HEK293 (cell line): ENCODE measurements at regions not wholly inside any gene's neighbourhood (a gene's known extent, or its start where the extent isn't known, plus 50 kb on each side); places are given as distances from the start of the nearest gene placed in this dataset.

Experiments used
- CTCF ChIA-PET: fragments of 350-600 bp; formaldehyde crosslinking; extraction: SDS; loops from one replicate; lab custom pipeline; 2021; ENCODE audit warnings: antibody characterized with exemption; lab: Yijun Ruan, JAX
- POLR2A ChIA-PET: fragments of 300-600 bp; formaldehyde crosslinking; extraction: SDS; loops from one replicate; lab custom pipeline; 2020; ENCODE audit warnings: antibody characterized with exemption, inconsistent platforms; lab: Yijun Ruan, JAX
- H3K27ac ChIP-seq: fragments of 200-500 bp; sonication (Bioruptor generic); 2 replicates; pipeline ENCODE4 v1.5.1; 2014; ENCODE audit warnings: low read depth, low read length, control low read depth, inconsistent platforms; ENCODE audit errors: extremely low read depth
- H3K36me3 ChIP-seq, 2 experiments: fragments of 200-500 bp in 1 of 2; sonication (Bioruptor generic) in 1 of 2; 1 replicate in 1 of 2; 2 replicates in 1 of 2; pipeline ENCODE4 v1.5.1; 2014 to 2017; ENCODE audit warnings: inconsistent platforms in 2 of 2, low read length in 2 of 2; ENCODE audit not compliant: control insufficient read depth in 2 of 2, insufficient read depth in 1 of 2
- H3K4me1 ChIP-seq: fragments of 200-500 bp; sonication (Bioruptor generic); 2 replicates; pipeline ENCODE4 v1.5.1; 2014; ENCODE audit warnings: mild to moderate bottlenecking, low read length, inconsistent platforms; ENCODE audit not compliant: control insufficient read depth, insufficient read depth
- H3K4me3 ChIP-seq: 2 replicates; pipeline ENCODE4 v1.5.1; 2011; ENCODE audit warnings: low read depth, mild to moderate bottlenecking, control low read depth, low read length, moderate library complexity
- H3K9me3 ChIP-seq: fragments of 200-500 bp; sonication (Bioruptor generic); 2 replicates; pipeline ENCODE4 v1.5.1; 2014; ENCODE audit warnings: low read depth, low read length, inconsistent platforms; ENCODE audit not compliant: control insufficient read depth, insufficient read depth
- CTCF ChIP-seq: fragments of 450-650 bp; formaldehyde crosslinking; IDR thresholded peaks from 2 replicates; pipeline ENCODE4 v1.5.1; 2016; ENCODE audit warnings: missing biosample characterization, missing genetic modification characterization
- EGR2 ChIP-seq: fragments of 450-650 bp; formaldehyde crosslinking; IDR thresholded peaks from 2 replicates; pipeline ENCODE4 v1.5.1; 2016; ENCODE audit warnings: low read depth, missing biosample characterization, missing genetic modification characterization
- KLF7 ChIP-seq: fragments of 450-650 bp; formaldehyde crosslinking; IDR thresholded peaks from 2 replicates; pipeline ENCODE4 v1.5.1; 2016; ENCODE audit warnings: missing biosample characterization, missing genetic modification characterization, borderline replicate concordance
- OVOL3 ChIP-seq: fragments of 450-650 bp; formaldehyde crosslinking; IDR thresholded peaks from 2 replicates; pipeline ENCODE4 v1.5.1; 2016; ENCODE audit warnings: missing biosample characterization, missing genetic modification characterization
- SCRT1 ChIP-seq: fragments of 450-650 bp; formaldehyde crosslinking; IDR thresholded peaks from 2 replicates; pipeline ENCODE4 v1.5.1; 2016; ENCODE audit warnings: missing biosample characterization, missing genetic modification characterization, borderline replicate concordance
- TCF7L2 ChIP-seq: IDR thresholded peaks from 2 replicates; pipeline ENCODE4 v1.6.1; 2011; ENCODE audit warnings: low read depth, mild to moderate bottlenecking, inconsistent platforms, low read length, moderate library complexity, borderline replicate concordance
- ZBTB49 ChIP-seq: fragments of 450-650 bp; formaldehyde crosslinking; IDR thresholded peaks from 2 replicates; pipeline ENCODE4 v1.5.1; 2016; ENCODE audit warnings: missing biosample characterization, missing genetic modification characterization, low read depth
- ZNF132 ChIP-seq: fragments of 450-650 bp; formaldehyde crosslinking; IDR thresholded peaks from 2 replicates; pipeline ENCODE4 v1.5.1; 2017; ENCODE audit warnings: missing biosample characterization, missing genetic modification characterization, borderline replicate concordance
- ZNF211 ChIP-seq: fragments of 450-650 bp; formaldehyde crosslinking; IDR thresholded peaks from 2 replicates; pipeline ENCODE4 v1.5.1; 2016; ENCODE audit warnings: low read depth, missing biosample characterization, missing genetic modification characterization
- ZNF266 ChIP-seq: fragments of 450-650 bp; formaldehyde crosslinking; IDR thresholded peaks from 2 replicates; pipeline ENCODE4 v1.5.1; 2016; ENCODE audit warnings: missing biosample characterization, missing genetic modification characterization, low read depth
- ZNF274 ChIP-seq, 2 experiments: fragments of 200-500 bp in 1 of 2; fragments of 450-650 bp in 1 of 2; sonication (Bioruptor generic) in 1 of 2; formaldehyde crosslinking in 1 of 2; IDR thresholded peaks; 2 replicates each; pipeline versions ENCODE4 v1.5.1 to v1.6.1; 2014 to 2016; ENCODE audit warnings: borderline replicate concordance in 1 of 2, inconsistent platforms in 1 of 2, low read length in 1 of 2, missing biosample characterization in 1 of 2, missing genetic modification characterization in 1 of 2
- ZNF311 ChIP-seq: fragments of 450-650 bp; formaldehyde crosslinking; IDR thresholded peaks from 2 replicates; pipeline ENCODE4 v1.5.1; 2017; ENCODE audit warnings: missing biosample characterization, missing genetic modification characterization, borderline replicate concordance
- ZNF37A ChIP-seq: fragments of 450-650 bp; IDR thresholded peaks from 2 replicates; pipeline ENCODE4 v1.5.1; 2018; ENCODE audit warnings: missing biosample characterization, missing genetic modification characterization
- ZNF394 ChIP-seq: fragments of 450-650 bp; formaldehyde crosslinking; IDR thresholded peaks from 2 replicates; pipeline ENCODE4 v1.5.1; 2016; ENCODE audit warnings: missing biosample characterization, missing genetic modification characterization, mild to moderate bottlenecking, moderate library complexity, borderline replicate concordance
- ZNF473 ChIP-seq: fragments of 450-650 bp; formaldehyde crosslinking; IDR thresholded peaks from 2 replicates; pipeline ENCODE4 v1.5.1; 2017; ENCODE audit warnings: missing biosample characterization, missing genetic modification characterization
- ZNF514 ChIP-seq: fragments of 450-650 bp; formaldehyde crosslinking; IDR thresholded peaks from 2 replicates; pipeline ENCODE4 v1.5.1; 2016; ENCODE audit warnings: missing biosample characterization, missing genetic modification characterization
- ZNF530 ChIP-seq: fragments of 450-650 bp; formaldehyde crosslinking; IDR thresholded peaks from 2 replicates; pipeline ENCODE4 v1.5.1; 2016; ENCODE audit warnings: low read depth, missing biosample characterization, missing genetic modification characterization
- ZNF549 ChIP-seq: fragments of 450-650 bp; IDR thresholded peaks from 2 replicates; pipeline ENCODE4 v1.5.1; 2018; ENCODE audit warnings: missing biosample characterization, missing genetic modification characterization, mild to moderate bottlenecking, inconsistent platforms, moderate library complexity
- ZNF585B ChIP-seq: fragments of 450-650 bp; formaldehyde crosslinking; IDR thresholded peaks from 2 replicates; pipeline ENCODE4 v1.5.1; 2016; ENCODE audit warnings: missing biosample characterization, missing genetic modification characterization
- ZNF600 ChIP-seq: fragments of 450-650 bp; formaldehyde crosslinking; IDR thresholded peaks from 2 replicates; pipeline ENCODE4 v1.5.1; 2016; ENCODE audit warnings: missing biosample characterization, missing genetic modification characterization
- ZNF677 ChIP-seq: fragments of 450-650 bp; IDR thresholded peaks from 2 replicates; pipeline ENCODE4 v1.5.0; 2018; ENCODE audit warnings: missing biosample characterization, mild to moderate bottlenecking, missing genetic modification characterization, moderate library complexity
- ZNF701 ChIP-seq: fragments of 450-650 bp; formaldehyde crosslinking; IDR thresholded peaks from 2 replicates; pipeline ENCODE4 v1.5.1; 2016; ENCODE audit warnings: missing biosample characterization, missing genetic modification characterization
- ZNF792 ChIP-seq: fragments of 450-650 bp; formaldehyde crosslinking; IDR thresholded peaks from 2 replicates; pipeline ENCODE4 v1.5.1; 2016; ENCODE audit warnings: missing biosample characterization, missing genetic modification characterization
- ZNF830 ChIP-seq: fragments of 450-650 bp; IDR thresholded peaks from 2 replicates; pipeline ENCODE4 v1.5.0; 2018; ENCODE audit warnings: missing biosample characterization, missing genetic modification characterization, low read depth, mild to moderate bottlenecking, moderate library complexity
- ZSCAN30 ChIP-seq: fragments of 450-650 bp; IDR thresholded peaks from 2 replicates; pipeline ENCODE4 v1.5.1; 2018; ENCODE audit warnings: missing biosample characterization, mild to moderate bottlenecking, missing genetic modification characterization, moderate library complexity
- TF ChIP-seq, protein P1 (sequence below): fragments of 450-650 bp; formaldehyde crosslinking; IDR thresholded peaks from 2 replicates; pipeline ENCODE4 v1.5.1; 2017; ENCODE audit warnings: missing biosample characterization, missing genetic modification characterization
- TF ChIP-seq, protein P2 (sequence below): fragments of 450-650 bp; formaldehyde crosslinking; IDR thresholded peaks from 2 replicates; pipeline ENCODE4 v1.5.1; 2016; ENCODE audit warnings: missing biosample characterization, missing genetic modification characterization
- TF ChIP-seq, protein P3 (sequence below): fragments of 450-650 bp; formaldehyde crosslinking; IDR thresholded peaks from 2 replicates; pipeline ENCODE4 v1.5.1; 2016; ENCODE audit warnings: missing biosample characterization, missing genetic modification characterization

- TF ChIP-seq ZNF585B (tag by site-specific recombination) (no peak), EGR2 (tag by site-specific recombination) (no peak), ZNF830 (tag by site-specific recombination) (no peak), ZNF311 (tag by site-specific recombination) (no peak), ZNF600 (tag by site-specific recombination) (no peak), ZNF514 (tag by site-specific recombination) (no peak), CTCF (tag by site-specific recombination) (no peak), ZNF132 (tag by site-specific recombination) (no peak), ZNF211 (tag by site-specific recombination) (no peak), KLF7 (tag by site-specific recombination) (no peak), ZSCAN30 (no peak), TCF7L2 (no peak), ZNF549 (no peak), ZNF792 (no peak)
- TF ChIP-seq, protein P1, sequence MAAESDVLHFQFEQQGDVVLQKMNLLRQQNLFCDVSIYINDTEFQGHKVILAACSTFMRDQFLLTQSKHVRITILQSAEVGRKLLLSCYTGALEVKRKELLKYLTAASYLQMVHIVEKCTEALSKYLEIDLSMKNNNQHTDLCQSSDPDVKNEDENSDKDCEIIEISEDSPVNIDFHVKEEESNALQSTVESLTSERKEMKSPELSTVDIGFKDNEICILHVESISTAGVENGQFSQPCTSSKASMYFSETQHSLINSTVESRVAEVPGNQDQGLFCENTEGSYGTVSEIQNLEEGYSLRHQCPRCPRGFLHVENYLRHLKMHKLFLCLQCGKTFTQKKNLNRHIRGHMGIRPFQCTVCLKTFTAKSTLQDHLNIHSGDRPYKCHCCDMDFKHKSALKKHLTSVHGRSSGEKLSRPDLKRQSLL (tag by site-specific recombination), result no peak
- TF ChIP-seq, protein P2, sequence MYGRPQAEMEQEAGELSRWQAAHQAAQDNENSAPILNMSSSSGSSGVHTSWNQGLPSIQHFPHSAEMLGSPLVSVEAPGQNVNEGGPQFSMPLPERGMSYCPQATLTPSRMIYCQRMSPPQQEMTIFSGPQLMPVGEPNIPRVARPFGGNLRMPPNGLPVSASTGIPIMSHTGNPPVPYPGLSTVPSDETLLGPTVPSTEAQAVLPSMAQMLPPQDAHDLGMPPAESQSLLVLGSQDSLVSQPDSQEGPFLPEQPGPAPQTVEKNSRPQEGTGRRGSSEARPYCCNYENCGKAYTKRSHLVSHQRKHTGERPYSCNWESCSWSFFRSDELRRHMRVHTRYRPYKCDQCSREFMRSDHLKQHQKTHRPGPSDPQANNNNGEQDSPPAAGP (tag by site-specific recombination), result no peak
- H3K9me3 ChIP-seq, result no peaks in the 10 kb centered on the region
- ChIA-PET CTCF (interaction anchor here (0.6 kb wide), 1 partner anchor 17 kb away, joined by 3 read pairs; no protein-coding TSS in a partner anchor), POLR2A (no interaction called here)
- H3K4me3 ChIP-seq, result no peak overlapping the region
- no peaks in the 10 kb centered on the region for H3K36me3 ChIP-seq
- H3K4me1 ChIP-seq, result no peaks in the 10 kb centered on the region
- H3K27ac ChIP-seq, result no peak overlapping the region
These were observed 179.2 kb upstream of the BMP4 start for GRCh38 chr14:54135804-54136280.

- Histone ChIP-seq H3K9me3 (no peaks in the 10 kb centered on the region), H3K4me3 (no peak overlapping the region), H3K36me3 (no peaks in the 10 kb centered on the region), H3K27ac (no peak overlapping the region), H3K4me1 (no peaks in the 10 kb centered on the region)
- ChIA-PET POLR2A (no interaction called here), CTCF (interaction anchor here (0.9 kb wide), 1 partner anchor 38 kb away, joined by 4 read pairs; no protein-coding TSS in a partner anchor)
- TF ChIP-seq, protein P3, sequence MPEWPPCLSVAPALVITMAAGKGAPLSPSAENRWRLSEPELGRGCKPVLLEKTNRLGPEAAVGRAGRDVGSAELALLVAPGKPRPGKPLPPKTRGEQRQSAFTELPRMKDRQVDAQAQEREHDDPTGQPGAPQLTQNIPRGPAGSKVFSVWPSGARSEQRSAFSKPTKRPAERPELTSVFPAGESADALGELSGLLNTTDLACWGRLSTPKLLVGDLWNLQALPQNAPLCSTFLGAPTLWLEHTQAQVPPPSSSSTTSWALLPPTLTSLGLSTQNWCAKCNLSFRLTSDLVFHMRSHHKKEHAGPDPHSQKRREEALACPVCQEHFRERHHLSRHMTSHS, result no peak
- TF ChIP-seq ZNF473 (tag by site-specific recombination), result no peak
- no peak for TF ChIP-seq ZNF37A (tag by site-specific recombination)
- no peak for TF ChIP-seq ZNF701 (tag by site-specific recombination)
- no peak for TF ChIP-seq ZBTB49 (tag by site-specific recombination)
- TF ChIP-seq OVOL3, result no peak
- TF ChIP-seq ZNF677 (tag by site-specific recombination), result no peak
- no peak for TF ChIP-seq SCRT1 (tag by site-specific recombination)
- no peak for TF ChIP-seq ZNF394 (tag by site-specific recombination)
- TF ChIP-seq ZNF274 (IDR thresholded peaks at IDR 0.05; ENCODE audit: low read length), result no peak
- no peak for TF ChIP-seq ZNF274 (tag by site-specific recombination; IDR thresholded peaks at IDR 0.05; ENCODE audit: borderline replicate concordance)
- TF ChIP-seq ZNF530 (tag by site-specific recombination), result no peak
- TF ChIP-seq ZNF266 (tag by site-specific recombination), result no peak
These were observed 180.4 kb upstream of the BMP4 start for GRCh38 chr14:54136894-54137613.
